Activated CD8-positive, alpha-beta memory T cell treated with anti-CD3 and anti-CD28 coated beads for 48 hours (primary cell): ENCODE measurements at regions not wholly inside any gene's neighbourhood (a gene's known extent, or its start where the extent isn't known, plus 50 kb on each side); places are given as distances from the start of the nearest gene placed in this dataset.

Source experiments
- DNase-seq, 3 experiments: peaks; one replicate each; pipeline ENCODE4 v3.0.0-alpha.2; 2020; ENCODE audit warnings: low read depth in 2 of 3, low spot score in 2 of 3

GRCh38 chr17:34527908-34528470 is 51.4 kb upstream of the TMEM132E start:
- no peak for DNase-seq

DNA sequence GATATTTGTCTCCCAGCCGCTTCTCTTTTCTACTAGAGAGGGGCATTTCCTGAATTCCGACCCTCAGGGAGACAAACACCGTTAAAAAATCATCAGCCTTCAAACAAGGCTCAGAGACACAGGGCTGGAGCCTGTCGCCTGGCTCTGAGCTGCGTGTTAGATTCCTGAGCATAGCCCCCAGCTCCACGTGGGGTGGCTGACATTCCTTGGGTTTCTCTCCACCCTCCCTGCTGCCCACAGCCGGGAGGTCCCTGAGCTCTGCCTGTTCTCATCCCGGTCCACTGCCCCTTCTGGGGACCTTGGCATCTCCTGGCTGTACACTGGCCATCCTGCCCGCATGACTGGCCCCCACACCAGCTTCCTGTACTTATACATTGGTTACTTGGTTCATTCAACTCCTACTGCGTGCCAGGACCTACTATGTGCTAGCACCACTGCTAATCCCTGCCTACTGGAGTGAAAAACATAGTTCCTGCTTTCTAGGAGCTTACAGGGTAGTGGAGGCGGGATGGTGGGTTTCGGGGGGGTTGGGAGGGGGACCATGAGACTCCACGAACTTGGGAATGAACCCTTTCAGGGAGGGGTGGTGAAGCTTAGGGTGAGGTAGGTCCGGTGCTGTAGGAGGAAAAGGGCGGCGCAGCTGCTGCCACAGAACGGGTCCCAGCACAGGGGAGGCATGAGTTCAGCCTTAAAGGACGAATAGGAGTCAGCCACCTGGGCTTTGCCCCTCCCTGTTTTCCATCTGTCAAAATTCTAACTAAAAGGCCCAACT is 52.1 kb upstream of the TMEM132E start:
- no peak for DNase-seq

GRCh38 chr17:34525651-34526050 is 53.7 kb upstream of the TMEM132E start:
- no peak for DNase-seq

DNA sequence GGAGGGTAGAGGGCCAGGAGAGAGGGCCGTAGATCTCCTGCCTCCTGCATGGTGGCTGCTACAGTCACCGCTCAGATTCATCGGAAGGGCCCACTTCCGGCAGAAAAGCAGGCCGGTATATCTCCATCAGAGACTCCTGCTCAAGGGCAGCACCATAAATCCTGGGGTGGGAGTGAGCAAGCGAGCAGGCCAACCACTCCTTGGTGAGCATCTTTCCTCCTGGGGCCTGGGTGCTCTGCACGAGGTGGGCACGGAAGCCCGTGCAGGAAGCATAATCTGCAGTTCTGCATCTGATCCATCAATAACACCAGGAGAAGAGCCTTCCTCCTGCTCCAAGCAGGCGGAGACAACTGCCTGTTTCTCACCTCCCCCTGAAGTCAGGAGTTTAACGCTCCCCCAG is 57.4 kb upstream of the TMEM132E start:
- DNase-seq, result no peak

- DNase-seq, result no peak
Observed at GRCh38 chr17:34519282-34519681, 60.1 kb upstream of the TMEM132E start.

- DNase-seq, result no peak
Observed at GRCh38 chr17:34517406-34517805, 62.0 kb upstream of the TMEM132E start.

DNA sequence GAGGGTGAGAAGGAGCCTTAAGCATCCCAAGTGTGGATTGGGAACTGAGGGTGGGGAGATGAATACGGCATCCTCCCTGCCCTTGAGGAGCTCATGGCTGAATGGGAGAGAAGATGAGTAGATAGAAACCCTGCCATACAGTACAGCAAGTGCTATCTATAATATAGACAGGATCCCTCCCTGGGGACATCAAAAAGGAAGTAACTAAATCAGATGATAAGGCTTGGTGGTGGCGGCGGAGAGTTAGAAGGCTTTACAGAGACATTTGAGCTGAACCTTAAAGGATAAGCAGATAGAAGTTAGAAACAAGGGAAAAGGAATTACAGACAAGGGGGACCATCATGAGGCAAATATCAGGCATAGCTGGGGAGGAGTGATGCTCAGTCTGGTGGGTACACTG is 67.5 kb upstream of the TMEM132E start:
- DNase-seq, result no peak

- DNase-seq, result no peak
Observed at GRCh38 chr17:34511265-34511664, 68.1 kb upstream of the TMEM132E start.

GRCh38 chr17:34504814-34505484 is 74.4 kb upstream of the TMEM132E start:
- no peak for DNase-seq

GRCh38 chr17:34503528-34504195 is 75.7 kb upstream of the TMEM132E start:
- DNase-seq, result no peak

DNA sequence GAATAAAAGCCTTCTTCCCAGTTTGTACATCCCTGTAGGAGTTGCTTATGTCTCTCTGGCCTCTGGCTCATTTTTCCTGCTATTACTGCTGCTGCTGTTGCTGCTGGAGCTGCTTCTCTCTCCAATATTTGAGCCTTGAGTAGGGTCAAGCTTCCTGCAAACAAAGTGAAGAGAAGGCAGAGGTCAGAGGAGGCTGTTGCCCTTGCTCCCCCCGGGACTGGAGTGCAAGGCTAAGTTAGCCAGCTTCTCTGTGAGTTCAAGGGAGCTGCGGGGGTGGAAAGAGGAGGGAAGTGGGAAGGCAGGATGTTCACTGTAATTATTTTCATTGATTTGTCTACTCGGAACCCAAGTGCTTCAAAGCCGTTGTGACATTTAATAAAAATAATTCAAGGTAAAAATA is 77.0 kb upstream of the TMEM132E start:
- DNase-seq, result no peak

DNA sequence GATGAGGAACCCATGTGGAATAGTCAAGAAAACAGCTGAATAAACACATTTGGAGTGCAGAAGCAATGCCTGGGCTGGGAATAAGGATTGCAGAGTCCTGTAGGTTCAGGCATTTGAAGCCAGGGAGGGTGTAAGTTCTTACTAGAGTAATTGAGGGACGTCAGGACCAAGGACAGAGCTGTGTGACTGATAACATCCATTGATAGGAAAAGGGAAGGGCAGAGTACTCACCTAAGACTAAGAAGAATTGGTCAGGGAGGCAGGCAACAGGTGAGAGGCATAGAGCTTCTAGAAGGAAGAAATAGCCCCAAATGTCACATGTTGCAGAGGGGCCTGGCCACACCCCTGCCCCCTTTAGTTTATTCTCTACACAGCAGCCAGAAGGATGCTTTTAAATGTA is 79.8 kb upstream of the TMEM132E start:
- no peak for DNase-seq

DNA sequence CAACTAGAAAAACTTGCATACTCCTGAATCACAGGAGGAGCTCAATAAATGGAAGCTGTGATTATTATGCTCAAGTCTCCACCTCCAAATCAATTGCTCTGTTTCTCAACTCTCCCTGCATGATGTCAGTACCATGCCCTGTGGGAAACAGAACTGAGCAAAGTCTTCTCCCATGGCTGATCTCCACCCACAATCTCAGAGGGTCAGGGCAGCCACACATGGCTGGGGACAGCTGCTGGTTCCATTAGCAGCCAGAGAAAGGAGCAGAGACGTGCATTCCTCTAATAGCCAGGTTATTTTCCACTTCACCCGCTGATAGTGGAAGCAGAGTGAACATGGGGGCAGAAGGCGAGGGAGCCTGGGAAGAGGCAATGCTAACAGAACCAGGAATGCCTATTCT is 85.5 kb upstream of the TMEM132E start:
- DNase-seq, result no peak

DNA sequence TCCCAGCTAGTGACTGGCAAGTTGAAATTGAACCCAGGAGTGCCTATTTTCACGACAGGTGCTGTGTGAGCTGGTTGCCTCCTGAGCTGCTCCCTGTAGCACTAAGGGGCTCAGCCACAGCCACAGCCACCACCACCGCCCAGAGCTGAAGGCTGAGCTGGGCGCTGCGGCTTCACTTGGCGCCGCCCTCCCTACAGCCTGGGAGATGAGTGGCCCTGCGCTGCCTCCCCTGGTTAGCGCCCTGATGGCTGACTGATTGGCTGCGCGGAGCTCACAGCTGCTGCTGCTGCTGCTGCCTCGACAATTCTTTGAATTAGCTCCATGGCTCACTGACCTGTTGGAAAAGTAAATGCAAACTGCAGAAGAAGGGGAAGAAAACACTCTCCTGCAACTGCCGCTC is 91.8 kb upstream of the TMEM132E start:
- DNase-seq, result no peak

DNA sequence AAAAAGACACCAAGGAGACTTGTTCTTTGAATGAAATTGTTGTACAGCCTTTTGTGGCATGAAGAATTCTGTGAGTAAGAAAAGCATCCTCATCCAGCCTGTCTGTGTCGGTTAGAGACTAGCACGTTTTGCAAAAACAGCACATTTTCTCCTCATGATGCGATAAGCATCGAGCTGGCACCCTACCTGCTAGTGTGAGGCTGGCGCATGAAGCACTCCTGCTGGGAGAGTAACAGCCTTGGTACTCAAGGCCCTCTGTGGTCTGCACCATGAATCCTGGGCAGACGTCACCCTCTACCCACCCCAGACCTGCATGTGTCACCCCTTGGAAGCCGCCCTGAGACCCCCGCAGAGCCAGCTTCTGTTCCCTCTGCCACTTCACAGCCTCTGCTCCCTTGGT is 92.6 kb upstream of the TMEM132E start:
- DNase-seq, result no peak

DNA sequence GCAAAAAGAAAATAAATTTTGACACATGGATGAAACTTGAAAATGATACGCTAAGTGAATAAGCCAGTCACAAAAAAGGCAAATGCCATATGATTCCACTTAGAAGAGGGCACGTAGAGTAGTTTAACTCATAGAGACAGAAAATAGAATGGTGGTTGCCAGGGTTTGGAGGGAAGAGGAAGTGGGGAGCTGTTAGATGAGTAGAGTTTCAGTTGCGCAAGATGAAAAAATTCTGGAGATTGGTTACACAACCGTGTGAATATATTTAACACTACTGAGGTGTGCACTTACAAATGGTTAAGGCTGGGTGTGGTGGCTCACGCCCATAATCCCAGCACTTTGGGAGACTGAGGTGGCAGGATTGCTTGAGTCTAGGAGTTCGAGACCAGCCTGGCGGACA is 93.4 kb upstream of the TMEM132E start:
- no peak for DNase-seq

GRCh38 chr17:34484193-34484733 is 95.1 kb upstream of the TMEM132E start:
- DNase-seq, result no peak

- DNase-seq, result no peak
Observed at GRCh38 chr17:34482730-34483129, 96.7 kb upstream of the TMEM132E start.

- no peak for DNase-seq
Observed at GRCh38 chr17:34481779-34482178, 97.6 kb upstream of the TMEM132E start.

DNA sequence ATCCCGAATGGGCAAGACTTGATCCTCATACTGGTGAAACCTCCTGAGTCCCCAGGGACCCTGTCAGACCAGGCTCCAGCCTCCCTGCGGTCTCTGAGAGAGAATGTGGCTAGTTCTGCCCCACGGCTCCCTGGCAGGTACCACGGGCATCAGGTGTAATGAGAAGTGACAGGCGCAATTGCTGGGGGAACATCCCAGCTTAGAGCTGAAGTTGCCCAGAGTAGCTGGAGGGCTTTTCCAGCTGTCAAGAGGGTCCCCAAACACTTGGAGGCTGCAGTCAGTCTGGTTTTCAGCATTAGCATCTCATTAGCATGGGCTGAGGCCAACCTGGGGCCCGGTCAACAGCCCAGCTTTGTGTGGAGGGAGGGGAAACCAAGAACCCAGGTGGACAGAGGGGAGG is 100.0 kb upstream of the TMEM132E start:
- DNase-seq, result no peak

GRCh38 chr17:34478244-34478643 is 101.1 kb upstream of the TMEM132E start:
- no peak for DNase-seq

- no peak for DNase-seq
Observed at GRCh38 chr17:34475296-34475695, 104.1 kb upstream of the TMEM132E start.
